ENCODE measurements at regions not wholly inside any gene's neighbourhood (a gene's known extent, or its start where the extent isn't known, plus 50 kb on each side); places are given as distances from the start of the nearest gene placed in this dataset.

DNA sequence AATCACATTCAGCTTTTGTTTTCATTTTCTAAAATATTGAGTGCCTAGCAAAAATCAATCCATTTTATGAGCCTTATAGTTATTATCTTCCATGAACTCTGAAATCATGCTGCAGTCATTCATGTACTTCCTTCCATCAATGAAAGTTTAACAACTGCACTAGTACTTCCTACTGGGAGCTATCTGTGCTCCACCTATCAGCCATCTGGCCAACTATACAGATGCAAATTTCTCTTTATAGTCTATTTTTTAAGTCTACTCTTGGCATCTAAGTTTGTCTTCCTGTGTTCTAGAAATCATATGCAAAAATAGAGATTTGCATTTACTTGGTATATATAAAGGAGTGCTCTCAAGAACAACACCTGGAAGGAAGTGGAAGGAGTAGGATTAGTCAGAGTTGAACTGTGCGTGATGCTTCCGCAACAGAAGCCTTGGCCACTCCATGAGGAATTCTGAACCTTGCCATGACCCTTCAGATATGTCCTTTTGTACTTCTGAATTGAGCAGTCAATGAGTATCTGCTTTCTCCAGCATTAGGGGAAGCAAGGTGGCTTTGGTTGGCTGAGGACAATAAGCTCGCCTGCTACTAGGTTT, 403.2 kb upstream of the ADAMTS5 start:
- Mint-ChIP-seq H3K4me3 (no peak overlapping the region), H3K27ac (no peak overlapping the region), H3K4me1 (no peaks in the 10 kb centered on the region), H3K36me3 (no peaks in the 10 kb centered on the region), H3K9me3 (no peaks in the 10 kb centered on the region), H3K27me3 (ENCODE audit: insufficient read depth, low read depth) (no peaks in the 10 kb centered on the region)
- H3K4me2 ChIP-seq, result no peak overlapping the region
- no peaks in the 10 kb centered on the region for H3K4me1 ChIP-seq
- no peak overlapping the region for H3K4me3 ChIP-seq
- no peak overlapping the region for H3K27ac ChIP-seq
- no peaks in the 10 kb centered on the region for H3K9me3 ChIP-seq (ENCODE audit: low read depth)
- DNase-seq (ENCODE audit: low spot score), result no peak
- no peaks in the 10 kb centered on the region for H4K20me1 ChIP-seq (ENCODE audit: low read depth)
- no peaks in the 10 kb centered on the region for H3F3A ChIP-seq (ENCODE audit: low read depth)
- no peaks in the 10 kb centered on the region for H3K27me3 ChIP-seq
- no peaks in the 10 kb centered on the region for H3K79me2 ChIP-seq (ENCODE audit: low read depth)
- no peaks in the 10 kb centered on the region for H3K36me3 ChIP-seq
- TF ChIP-seq EZH2phosphoT487 (IDR thresholded peaks at IDR 0.05), result no peak
- no peak for TF ChIP-seq CTCF (IDR thresholded peaks at IDR 0.05)
- no peak for TF ChIP-seq EZH2 (IDR thresholded peaks at IDR 0.05)
- H2AFZ ChIP-seq (replicated peaks), result no peak overlapping the region
- H3K9ac ChIP-seq, result no peak overlapping the region

DNA sequence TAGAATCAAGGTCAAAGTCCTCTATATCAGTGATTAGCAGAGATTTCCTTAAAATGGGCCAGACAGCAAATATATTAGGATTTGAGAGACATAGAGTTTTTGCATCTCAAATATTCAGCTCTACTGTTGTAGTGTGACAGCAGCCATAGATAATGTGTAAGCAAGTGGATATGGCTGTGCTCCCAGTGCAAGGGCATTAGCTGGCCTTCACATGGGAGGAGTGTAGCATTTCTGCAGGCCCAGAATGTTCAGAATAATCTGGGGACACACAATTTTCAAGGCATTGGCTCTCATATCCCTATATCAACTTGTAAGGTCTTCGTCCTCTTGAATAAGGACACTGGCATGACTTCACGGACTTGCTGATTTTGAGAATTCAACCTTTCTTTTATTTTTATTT, 402.3 kb upstream of the ADAMTS5 start:
- Mint-ChIP-seq H3K9me3 (no peaks in the 10 kb centered on the region), H3K27ac (no peak overlapping the region), H3K36me3 (no peaks in the 10 kb centered on the region), H3K27me3 (ENCODE audit: insufficient read depth, low read depth) (no peaks in the 10 kb centered on the region), H3K4me1 (no peaks in the 10 kb centered on the region), H3K4me3 (no peak overlapping the region)
- no peak overlapping the region for H3K27ac ChIP-seq
- H3K4me3 ChIP-seq, result no peak overlapping the region
- H3K36me3 ChIP-seq, result no peaks in the 10 kb centered on the region
- H3K4me1 ChIP-seq, result no peaks in the 10 kb centered on the region
- no peaks in the 10 kb centered on the region for H4K20me1 ChIP-seq (ENCODE audit: low read depth)
- no peaks in the 10 kb centered on the region for H3K27me3 ChIP-seq
- TF ChIP-seq EZH2 (IDR thresholded peaks at IDR 0.05), result no peak
- no peak for TF ChIP-seq EZH2phosphoT487 (IDR thresholded peaks at IDR 0.05)
- TF ChIP-seq CTCF (IDR thresholded peaks at IDR 0.05), result no peak
- H3K79me2 ChIP-seq (ENCODE audit: low read depth), result no peaks in the 10 kb centered on the region
- no peak overlapping the region for H2AFZ ChIP-seq (replicated peaks)
- DNase-seq (ENCODE audit: low spot score), result no peak
- no peaks in the 10 kb centered on the region for H3K9me3 ChIP-seq (ENCODE audit: low read depth)
- H3K9ac ChIP-seq, result no peak overlapping the region
- H3K4me2 ChIP-seq, result no peak overlapping the region
- no peaks in the 10 kb centered on the region for H3F3A ChIP-seq (ENCODE audit: low read depth)

GRCh38 chr21:27366646-27367235, 399.9 kb upstream of the ADAMTS5 start:
- DNase-seq (ENCODE audit: low spot score), result no peak
- H3K36me3 ChIP-seq, result no peaks in the 10 kb centered on the region
- H3K27ac Mint-ChIP-seq, result no peak overlapping the region
- no peaks in the 10 kb centered on the region for H3K79me2 ChIP-seq (ENCODE audit: low read depth)
- H3K36me3 Mint-ChIP-seq, result no peaks in the 10 kb centered on the region
- no peak overlapping the region for H3K9ac ChIP-seq
- H3K27ac ChIP-seq, result no peak overlapping the region
- H3K4me3 Mint-ChIP-seq, result no peak overlapping the region
- H3K4me3 ChIP-seq, result no peak overlapping the region
- H3F3A ChIP-seq (ENCODE audit: low read depth), result no peaks in the 10 kb centered on the region
- no peaks in the 10 kb centered on the region for H3K27me3 Mint-ChIP-seq (ENCODE audit: insufficient read depth, low read depth)
- H3K4me2 ChIP-seq, result no peak overlapping the region
- H2AFZ ChIP-seq (replicated peaks), result no peak overlapping the region
- no peaks in the 10 kb centered on the region for H4K20me1 ChIP-seq (ENCODE audit: low read depth)
- no peaks in the 10 kb centered on the region for H3K4me1 ChIP-seq
- no peaks in the 10 kb centered on the region for H3K9me3 Mint-ChIP-seq
- no peaks in the 10 kb centered on the region for H3K27me3 ChIP-seq
- H3K4me1 Mint-ChIP-seq, result no peaks in the 10 kb centered on the region
- TF ChIP-seq CTCF (IDR thresholded peaks at IDR 0.05) (no peak), EZH2phosphoT487 (IDR thresholded peaks at IDR 0.05) (no peak)
- H3K9me3 ChIP-seq (ENCODE audit: low read depth), result no peaks in the 10 kb centered on the region
